GM10248 (cell line): ENCODE measurements at regions not wholly inside any gene's neighbourhood (a gene's known extent, or its start where the extent isn't known, plus 50 kb on each side); places are given as distances from the start of the nearest gene placed in this dataset.
"Not testable (repeated sequence)": the region's sequence is repeated elsewhere in the genome, so short reads cannot be mapped to it uniquely, and the experiment has no call there.

Experiments used
- CTCF ChIA-PET: fragments of 300-600 bp; sonication (Branson Sonifier 250); formaldehyde crosslinking; extraction: SDS; loops from one replicate; lab custom pipeline; 2021; ENCODE audit warnings: antibody characterized with exemption; lab: Yijun Ruan, JAX
- POLR2A ChIA-PET: fragments of 350-650 bp; sonication (Branson Sonifier 250); formaldehyde crosslinking; extraction: SDS; loops from one replicate; lab custom pipeline; 2020; ENCODE audit warnings: antibody characterized with exemption; lab: Yijun Ruan, JAX
- DNase-seq: peaks from one replicate; pipeline ENCODE4 v3.0.0; 2012; ENCODE audit errors: extremely low spot score
- TF ChIP-seq, protein P1 (sequence below): IDR thresholded peaks from 2 replicates; pipeline ENCODE4 v1.5.1; 2012; ENCODE audit warnings: mild to moderate bottlenecking, low read depth; ENCODE audit errors: extremely low read depth, missing control alignments, control extremely low read depth

GRCh38 chr4:108446556-108446955 lies 173.8 kb upstream of the RPL34 start:
- ChIA-PET POLR2A (no interaction called here), CTCF (interaction anchor here (2.0 kb wide), 1 partner anchor 14 kb away, joined by 4 read pairs; no protein-coding TSS in a partner anchor)
- DNase-seq = no peak
- TF ChIP-seq, protein P1, sequence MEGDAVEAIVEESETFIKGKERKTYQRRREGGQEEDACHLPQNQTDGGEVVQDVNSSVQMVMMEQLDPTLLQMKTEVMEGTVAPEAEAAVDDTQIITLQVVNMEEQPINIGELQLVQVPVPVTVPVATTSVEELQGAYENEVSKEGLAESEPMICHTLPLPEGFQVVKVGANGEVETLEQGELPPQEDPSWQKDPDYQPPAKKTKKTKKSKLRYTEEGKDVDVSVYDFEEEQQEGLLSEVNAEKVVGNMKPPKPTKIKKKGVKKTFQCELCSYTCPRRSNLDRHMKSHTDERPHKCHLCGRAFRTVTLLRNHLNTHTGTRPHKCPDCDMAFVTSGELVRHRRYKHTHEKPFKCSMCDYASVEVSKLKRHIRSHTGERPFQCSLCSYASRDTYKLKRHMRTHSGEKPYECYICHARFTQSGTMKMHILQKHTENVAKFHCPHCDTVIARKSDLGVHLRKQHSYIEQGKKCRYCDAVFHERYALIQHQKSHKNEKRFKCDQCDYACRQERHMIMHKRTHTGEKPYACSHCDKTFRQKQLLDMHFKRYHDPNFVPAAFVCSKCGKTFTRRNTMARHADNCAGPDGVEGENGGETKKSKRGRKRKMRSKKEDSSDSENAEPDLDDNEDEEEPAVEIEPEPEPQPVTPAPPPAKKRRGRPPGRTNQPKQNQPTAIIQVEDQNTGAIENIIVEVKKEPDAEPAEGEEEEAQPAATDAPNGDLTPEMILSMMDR = no peak

GRCh38 chr4:108445716-108446115 lies 174.7 kb upstream of the RPL34 start:
- TF ChIP-seq, protein P1 = no peak
- ChIA-PET POLR2A (no interaction called here), CTCF (interaction anchor here (2.0 kb wide), 1 partner anchor 14 kb away, joined by 4 read pairs; no protein-coding TSS in a partner anchor)
- DNase-seq = no peak

GRCh38 chr4:108443585-108443984 lies 176.8 kb upstream of the RPL34 start:
- POLR2A ChIA-PET = no interaction called here
- CTCF ChIA-PET = interaction anchor here (1.7 to 1.8 kb wide), 2 partner anchors 10 to 16 kb away, joined by 4 to 5 read pairs; no protein-coding TSS in a partner anchor
- no peak for DNase-seq
- TF ChIP-seq, protein P1 = no peak

DNA sequence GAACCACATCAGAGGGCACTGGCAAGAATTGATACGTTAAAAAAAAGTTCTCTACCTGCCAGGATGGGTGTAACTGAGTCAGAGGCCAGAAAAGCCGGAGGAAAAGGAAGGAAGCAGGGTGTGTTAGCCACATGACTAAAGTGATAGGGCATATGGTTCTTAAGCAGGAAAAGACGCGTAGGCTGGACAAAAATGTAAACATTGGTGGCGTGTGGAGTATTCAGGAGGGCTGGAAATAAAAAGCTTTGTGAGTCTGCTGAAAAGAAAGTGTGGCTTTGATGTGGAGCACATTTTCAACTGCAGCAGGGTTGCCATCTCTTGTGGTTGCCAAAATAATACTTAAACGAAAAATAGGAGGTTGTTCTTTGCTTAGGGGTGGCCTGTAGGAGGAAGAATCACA lies 186.5 kb upstream of the RPL34 start:
- TF ChIP-seq, protein P1 = no peak
- DNase-seq = no peak
- ChIA-PET CTCF (no interaction called here), POLR2A (no interaction called here)

- POLR2A ChIA-PET, DNase-seq, CTCF ChIA-PET: not testable (repeated sequence)
These were observed 187.0 kb upstream of the RPL34 start for GRCh38 chr4:108433394-108433793.

DNA sequence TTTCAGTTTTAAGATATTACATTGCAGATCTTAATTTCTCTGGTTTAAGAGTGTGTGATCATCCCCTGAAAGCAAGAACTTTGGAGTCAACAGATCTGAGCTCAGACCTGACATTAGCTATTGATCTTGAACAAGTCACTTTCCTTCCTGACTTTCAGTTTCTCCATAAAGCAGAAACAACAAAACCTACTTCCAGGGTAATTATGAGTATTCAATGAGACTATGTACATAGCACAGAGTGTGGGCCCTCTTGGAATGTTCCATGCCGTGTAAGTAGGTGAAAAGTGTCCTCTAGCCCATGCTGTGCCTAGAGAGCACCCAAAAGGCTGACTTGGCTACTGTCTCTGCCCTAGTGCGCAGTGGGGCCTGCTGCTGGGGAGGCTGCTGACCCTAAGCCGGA lies 188.0 kb upstream of the RPL34 start:
- TF ChIP-seq, protein P1 = no peak
- ChIA-PET POLR2A (no interaction called here), CTCF (no interaction called here)
- DNase-seq = no peak

DNA sequence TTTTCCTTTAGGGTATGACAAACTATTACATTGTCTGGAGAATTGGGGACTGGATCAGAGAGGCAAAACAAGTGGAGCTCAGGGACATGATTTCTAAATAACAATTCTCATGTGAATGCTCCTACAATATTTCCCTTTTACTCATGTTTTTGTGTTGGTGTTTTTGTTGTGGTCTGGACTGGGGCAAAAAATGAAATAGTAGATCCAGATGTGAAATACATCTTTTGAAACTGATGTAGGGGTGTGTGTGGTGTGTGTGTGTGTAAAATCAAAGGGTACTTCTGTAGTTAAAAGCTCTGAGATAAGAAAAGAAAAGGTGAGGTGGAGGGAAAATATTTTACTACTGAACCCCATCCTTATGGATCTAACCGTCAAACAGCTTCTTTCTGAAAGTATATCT lies 188.4 kb upstream of the RPL34 start:
- TF ChIP-seq, protein P1 = no peak
- ChIA-PET CTCF (no interaction called here), POLR2A (no interaction called here)
- DNase-seq = no peak
